Natural killer cell (primary cell): ENCODE measurements at regions not wholly inside any gene's neighbourhood (a gene's known extent, or its start where the extent isn't known, plus 50 kb on each side); places are given as distances from the start of the nearest gene placed in this dataset.

Experiments used
- ATAC-seq, 3 donors: fragments of 150-1000 bp in 2 of 3; fragments of 200-7000 bp in 1 of 3; cut with Tn5 transposase; 1 replicate in 1 of 3; 2 replicates in 2 of 3; pipeline ENCODE4 v1.10.0; 2021; ENCODE audit warnings: mild to moderate bottlenecking in 2 of 3, moderate library complexity in 2 of 3
- DNase-seq, 2 donors: peaks; one replicate each; pipeline versions ENCODE4 v3.0.0 to v3.0.0-alpha.2; 2013 to 2021; ENCODE audit warnings: mixed read lengths in 1 of 2
- H3K27ac ChIP-seq: one replicate; pipeline ENCODE4 v1.5.1; 2013; ENCODE audit warnings: mild to moderate bottlenecking, low read length
- H3K27me3 ChIP-seq: one replicate; pipeline ENCODE4 v1.6.1; 2013; ENCODE audit warnings: low read length; ENCODE audit not compliant: control insufficient read depth, insufficient read depth
- H3K36me3 ChIP-seq: one replicate; pipeline ENCODE4 v1.6.1; 2013; ENCODE audit warnings: low read length; ENCODE audit not compliant: control insufficient read depth, insufficient read depth
- H3K4me1 ChIP-seq: one replicate; pipeline ENCODE4 v1.6.1; 2013; ENCODE audit warnings: low read length; ENCODE audit not compliant: control insufficient read depth, insufficient read depth
- H3K4me3 ChIP-seq: one replicate; pipeline ENCODE4 v1.5.1; 2013; ENCODE audit warnings: low read length
- H3K9me3 ChIP-seq: one replicate; pipeline ENCODE4 v1.6.1; 2013; ENCODE audit warnings: low read length; ENCODE audit not compliant: control insufficient read depth, insufficient read depth
- H3K27ac Mint-ChIP-seq, 2 donors: one replicate each; pipeline ENCODE4 v1.8.0; 2022; ENCODE audit warnings: mild to moderate bottlenecking in 2 of 2, mixed read lengths in 2 of 2, moderate library complexity in 1 of 2
- H3K27me3 Mint-ChIP-seq, 2 donors: one replicate each; pipeline ENCODE4 v1.8.0; 2022; ENCODE audit warnings: low read depth in 2 of 2, mixed read lengths in 2 of 2
- H3K36me3 Mint-ChIP-seq: one replicate; pipeline ENCODE4 v1.8.0; 2022; ENCODE audit warnings: mixed read lengths
- H3K4me1 Mint-ChIP-seq, 2 donors: one replicate each; pipeline ENCODE4 v1.8.0; 2022; ENCODE audit warnings: mixed read lengths in 2 of 2
- H3K4me3 Mint-ChIP-seq: one replicate; pipeline ENCODE4 v1.8.0; 2022; ENCODE audit warnings: mild to moderate bottlenecking, moderate library complexity, mixed read lengths
- H3K9me3 Mint-ChIP-seq, 2 donors: one replicate each; pipeline ENCODE4 v1.8.0; 2022; ENCODE audit warnings: mixed read lengths in 2 of 2
- WGBS: methylation state at CpG from one replicate; pipeline ENCODE4 v1.1.7; 2013; ENCODE audit warnings: missing lambda C conversion rate; ENCODE audit not compliant: insufficient coverage; 5-methylcytosine and 5-hydroxymethylcytosine counted together
- intact Hi-C: fragments of 100-400 bp; cut with micrococcal nuclease; formaldehyde crosslinking; loops from one replicate; pipeline ENCODE4 v1.14.2; 2022
- TF ChIP-seq, protein P1 (sequence below): fragments of 200-600 bp; IDR thresholded peaks from one replicate; pipeline ENCODE4 v1.8.0; 2022; ENCODE audit warnings: antibody characterized with exemption

DNA sequence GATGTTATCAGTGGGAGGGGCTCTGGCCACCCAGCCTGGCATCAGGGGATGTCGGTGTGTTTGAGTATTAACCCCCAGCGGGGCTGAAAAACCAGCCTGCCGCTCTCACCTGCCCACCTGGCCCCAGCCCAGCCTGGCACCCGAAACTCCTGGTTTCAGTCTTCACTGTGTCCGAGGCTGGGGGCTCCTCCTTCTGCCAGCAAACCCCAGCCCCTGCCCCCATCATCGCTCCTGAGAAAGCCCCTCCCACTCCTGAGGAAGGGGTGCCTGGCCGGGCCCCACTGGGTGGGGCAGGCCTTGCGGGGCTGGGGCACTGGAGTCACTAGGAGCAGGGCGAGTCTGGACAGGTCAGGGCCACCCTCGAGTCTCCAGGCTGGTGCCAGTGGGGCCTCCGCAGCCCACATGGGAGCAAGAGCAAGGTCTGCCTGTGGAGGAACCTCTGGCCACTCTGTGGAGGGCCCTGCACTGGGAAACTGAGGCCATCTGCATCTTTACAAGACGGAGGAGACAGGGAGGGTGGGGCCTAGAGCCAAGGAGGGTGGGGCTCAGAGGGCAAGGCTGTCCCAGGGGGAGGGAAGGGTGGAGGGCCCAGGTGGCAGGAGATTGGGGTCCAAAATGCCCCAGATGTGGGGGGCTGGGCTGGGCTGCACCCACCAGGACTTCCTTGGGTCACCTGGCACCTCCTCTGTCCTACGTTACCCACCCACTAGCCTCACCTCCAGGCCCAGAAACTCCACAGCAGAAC lies 51.5 kb upstream of the NOTCH1 start:
- intact Hi-C loops = no loop called here
- Mint-ChIP-seq H3K4me1 (peaks cover 4 to 6% of the 10 kb centered on the region in 2 donors), H3K36me3 (no peaks in the 10 kb centered on the region), H3K9me3 (no peaks in the 10 kb centered on the region), H3K27ac (no peak overlapping the region), H3K4me3 (no peak overlapping the region), H3K27me3 (no peaks in the 10 kb centered on the region)
- Histone ChIP-seq H3K9me3 (no peaks in the 10 kb centered on the region), H3K27me3 (no peaks in the 10 kb centered on the region), H3K4me1 (no peaks in the 10 kb centered on the region), H3K4me3 (no peak overlapping the region), H3K27ac (no peak overlapping the region), H3K36me3 (no peaks in the 10 kb centered on the region)
- WGBS = 86% methylated on average over 13 of the region's 13 CpGs
- ATAC-seq (no peak), DNase-seq (no peak)
- TF ChIP-seq, protein P1, sequence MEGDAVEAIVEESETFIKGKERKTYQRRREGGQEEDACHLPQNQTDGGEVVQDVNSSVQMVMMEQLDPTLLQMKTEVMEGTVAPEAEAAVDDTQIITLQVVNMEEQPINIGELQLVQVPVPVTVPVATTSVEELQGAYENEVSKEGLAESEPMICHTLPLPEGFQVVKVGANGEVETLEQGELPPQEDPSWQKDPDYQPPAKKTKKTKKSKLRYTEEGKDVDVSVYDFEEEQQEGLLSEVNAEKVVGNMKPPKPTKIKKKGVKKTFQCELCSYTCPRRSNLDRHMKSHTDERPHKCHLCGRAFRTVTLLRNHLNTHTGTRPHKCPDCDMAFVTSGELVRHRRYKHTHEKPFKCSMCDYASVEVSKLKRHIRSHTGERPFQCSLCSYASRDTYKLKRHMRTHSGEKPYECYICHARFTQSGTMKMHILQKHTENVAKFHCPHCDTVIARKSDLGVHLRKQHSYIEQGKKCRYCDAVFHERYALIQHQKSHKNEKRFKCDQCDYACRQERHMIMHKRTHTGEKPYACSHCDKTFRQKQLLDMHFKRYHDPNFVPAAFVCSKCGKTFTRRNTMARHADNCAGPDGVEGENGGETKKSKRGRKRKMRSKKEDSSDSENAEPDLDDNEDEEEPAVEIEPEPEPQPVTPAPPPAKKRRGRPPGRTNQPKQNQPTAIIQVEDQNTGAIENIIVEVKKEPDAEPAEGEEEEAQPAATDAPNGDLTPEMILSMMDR = no peak

DNA sequence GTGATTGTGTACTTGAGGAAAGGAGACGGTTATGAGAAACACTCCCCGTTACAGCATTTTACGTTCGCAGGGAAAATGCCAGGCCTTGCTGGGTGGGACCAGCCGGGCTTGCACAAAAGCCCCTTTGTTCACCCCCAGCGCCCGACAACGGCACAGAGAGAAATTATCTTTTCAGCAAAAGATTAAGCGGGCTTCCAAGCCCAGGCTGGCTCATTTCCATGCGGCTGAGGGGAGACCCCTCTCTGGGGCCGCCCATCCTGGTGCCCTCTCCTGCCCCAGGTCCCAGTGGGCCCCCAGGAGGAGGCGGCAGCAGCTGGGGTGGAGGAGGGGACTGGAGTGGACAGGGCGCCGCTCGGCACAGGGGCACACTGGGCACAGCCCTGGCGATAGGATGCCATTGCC lies 50.8 kb upstream of the NOTCH1 start:
- DNase-seq = no peak
- 92% methylated on average over 16 of the region's 16 CpGs for WGBS
- intact Hi-C loops = no loop called here
- H3K36me3 ChIP-seq = no peaks in the 10 kb centered on the region
- H3K27me3 ChIP-seq = no peaks in the 10 kb centered on the region
- H3K27ac ChIP-seq = no peak overlapping the region
- H3K27ac Mint-ChIP-seq = no peak overlapping the region
- no peak for ATAC-seq
- H3K4me1 Mint-ChIP-seq = peaks cover 4 to 6% of the 10 kb centered on the region in 2 donors
- H3K36me3 Mint-ChIP-seq = no peaks in the 10 kb centered on the region
- TF ChIP-seq, protein P1 = no peak
- H3K4me1 ChIP-seq = no peaks in the 10 kb centered on the region
- H3K4me3 Mint-ChIP-seq = no peak overlapping the region
- H3K27me3 Mint-ChIP-seq = no peaks in the 10 kb centered on the region
- H3K4me3 ChIP-seq = no peak overlapping the region
- H3K9me3 Mint-ChIP-seq = no peaks in the 10 kb centered on the region
- no peaks in the 10 kb centered on the region for H3K9me3 ChIP-seq

GRCh38 chr9:136596217-136596616 lies 50.4 kb upstream of the NOTCH1 start:
- no peaks in the 10 kb centered on the region for H3K9me3 ChIP-seq
- no peaks in the 10 kb centered on the region for H3K36me3 ChIP-seq
- TF ChIP-seq, protein P1 = no peak
- Mint-ChIP-seq H3K27me3 (no peaks in the 10 kb centered on the region), H3K36me3 (no peaks in the 10 kb centered on the region), H3K4me1 (peaks cover 4 to 6% of the 10 kb centered on the region in 2 donors), H3K27ac (no peak overlapping the region), H3K9me3 (no peaks in the 10 kb centered on the region), H3K4me3 (no peak overlapping the region)
- intact Hi-C loops = no loop called here
- 81% methylated on average over 7 of the region's 8 CpGs for WGBS
- H3K27ac ChIP-seq = no peak overlapping the region
- ATAC-seq (no peak), DNase-seq (no peak)
- no peaks in the 10 kb centered on the region for H3K27me3 ChIP-seq
- H3K4me3 ChIP-seq = no peak overlapping the region
- H3K4me1 ChIP-seq = no peaks in the 10 kb centered on the region
